NCI-H446 treated with DMSO at 0.1 percent for 48 hours (cell line): ENCODE measurements at regions not wholly inside any gene's neighbourhood (a gene's known extent, or its start where the extent isn't known, plus 50 kb on each side); places are given as distances from the start of the nearest gene placed in this dataset.

Experiments used
- DNase-seq: peaks from one replicate; lab custom pipeline; 2025; lab: John Stamatoyannopoulos, UW

DNA sequence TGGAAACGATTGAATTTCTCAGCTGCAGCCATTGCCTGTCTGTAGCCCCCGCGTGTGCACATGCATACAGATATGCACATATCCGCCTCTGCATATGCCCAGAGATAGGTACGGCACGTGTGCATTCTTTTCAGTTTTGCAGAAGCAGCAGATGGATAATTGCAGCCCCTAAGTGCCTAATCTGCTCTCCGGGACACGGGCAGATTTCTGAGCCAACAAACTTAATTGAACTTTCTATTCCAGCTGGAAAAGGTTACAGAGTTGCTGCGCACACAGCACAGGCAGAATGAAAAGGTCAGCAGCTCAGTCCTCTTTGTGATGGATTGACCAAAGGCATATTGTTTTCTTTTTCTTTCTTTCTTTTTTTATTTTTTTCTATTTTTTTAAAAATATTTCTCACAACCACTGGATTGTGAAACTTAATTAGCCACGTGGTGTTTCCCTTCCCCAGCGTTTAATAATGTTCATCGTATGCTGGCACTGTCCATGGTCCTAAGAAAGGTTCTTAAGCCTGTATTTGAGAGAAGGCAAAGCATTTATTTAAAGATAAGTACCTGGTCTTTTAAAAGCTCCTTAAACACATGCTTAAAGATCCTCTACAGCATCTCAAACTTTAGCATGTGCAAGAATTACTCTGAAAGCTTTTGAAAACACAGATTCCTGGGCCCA lies 270.2 kb upstream of the BRINP1 start:
- peak; percentile 66 for DNase-seq

DNA sequence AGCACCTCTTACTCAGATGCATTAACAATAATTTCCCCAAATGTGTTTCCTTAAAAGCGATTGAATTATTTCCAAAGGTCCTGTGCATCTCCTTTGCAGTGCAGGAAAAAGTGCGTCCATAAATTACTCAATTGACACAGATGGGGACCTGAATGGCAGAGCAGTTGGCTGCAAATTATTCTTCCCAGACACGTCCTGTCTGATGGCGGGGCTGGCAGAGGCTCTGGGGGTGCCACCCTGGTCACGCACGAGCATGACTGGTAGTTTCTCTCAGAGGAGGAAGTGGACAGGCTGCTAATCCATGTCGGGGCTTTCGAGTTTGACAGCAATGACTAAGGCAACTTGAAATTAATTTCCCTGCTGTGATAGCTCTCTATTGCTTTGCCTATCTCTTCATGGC lies 264.8 kb upstream of the BRINP1 start:
- DNase-seq = no peak

DNA sequence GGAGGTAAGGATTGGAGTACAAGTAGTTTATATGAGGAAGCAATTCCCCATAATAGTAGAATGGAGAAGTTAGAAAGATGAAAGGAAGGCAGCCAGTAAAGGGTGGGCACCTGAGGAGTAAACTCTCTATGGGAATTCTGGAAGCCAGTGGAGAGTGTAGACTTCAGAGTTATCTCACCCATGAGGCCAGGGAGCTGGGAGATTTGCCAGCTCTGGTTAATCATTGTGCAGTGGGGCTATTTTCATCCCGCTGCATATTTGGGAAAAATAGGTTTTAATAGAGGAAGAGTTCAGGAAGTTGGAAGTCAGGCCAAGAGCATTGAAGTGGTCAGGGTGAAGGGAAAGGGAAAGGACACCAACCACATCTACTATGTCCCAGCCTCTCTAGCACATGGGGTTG lies 242.3 kb upstream of the BRINP1 start:
- no peak for DNase-seq

DNA sequence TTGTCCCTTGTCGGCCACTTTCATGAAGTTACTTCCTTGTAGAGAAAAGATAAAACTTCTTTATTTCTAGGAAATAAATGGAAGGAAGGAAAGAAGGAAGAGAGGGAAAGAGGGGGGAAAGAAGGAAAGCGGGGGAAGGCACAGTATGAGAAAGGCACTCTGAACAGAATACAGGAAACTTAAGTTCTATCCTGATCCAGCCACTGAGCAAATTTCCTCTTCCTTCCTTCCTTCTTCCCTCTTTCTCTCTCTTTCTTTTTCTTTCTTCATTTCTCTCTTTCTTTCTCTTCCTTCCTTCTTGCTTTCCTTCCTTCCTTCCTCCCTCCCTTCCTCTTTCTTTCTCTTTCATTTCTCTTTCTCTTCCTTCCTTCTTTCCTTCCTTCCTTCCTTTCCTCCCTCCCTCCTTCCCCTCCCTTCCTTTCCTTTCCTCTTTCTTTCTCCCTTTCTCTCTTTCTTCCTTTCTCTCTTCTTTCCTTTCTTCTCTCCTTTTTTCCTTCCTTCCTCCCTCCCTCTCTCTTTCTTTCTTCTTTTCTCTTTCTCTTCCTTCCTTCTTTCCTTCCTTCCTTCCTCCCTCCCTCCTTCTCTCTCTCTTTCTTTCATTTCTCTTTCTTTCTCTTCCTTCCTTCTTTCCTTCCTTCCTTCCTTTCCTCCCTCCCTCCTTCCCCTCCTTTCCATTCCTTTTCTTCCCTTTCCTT lies 240.2 kb upstream of the BRINP1 start:
- DNase-seq = no peak

DNA sequence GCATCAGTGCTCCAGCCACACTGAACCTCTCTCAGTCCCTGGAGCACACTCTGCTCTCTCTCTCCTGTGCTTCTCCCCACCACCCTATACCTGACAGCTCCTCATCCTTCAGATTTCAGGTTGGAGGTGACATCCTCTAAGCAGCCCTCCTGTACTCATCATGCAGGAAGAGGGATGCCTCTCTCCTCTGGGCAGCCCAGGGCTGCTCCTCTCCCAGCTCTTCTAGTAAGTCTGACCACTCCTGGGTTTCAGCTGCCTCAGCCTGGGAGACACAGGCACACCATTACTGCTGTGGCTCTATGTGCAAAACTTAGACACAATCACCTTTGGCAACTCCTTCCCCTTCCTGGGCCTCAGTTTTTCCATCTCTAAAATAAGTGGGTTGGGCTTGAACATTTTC lies 232.4 kb upstream of the BRINP1 start:
- no peak for DNase-seq

DNA sequence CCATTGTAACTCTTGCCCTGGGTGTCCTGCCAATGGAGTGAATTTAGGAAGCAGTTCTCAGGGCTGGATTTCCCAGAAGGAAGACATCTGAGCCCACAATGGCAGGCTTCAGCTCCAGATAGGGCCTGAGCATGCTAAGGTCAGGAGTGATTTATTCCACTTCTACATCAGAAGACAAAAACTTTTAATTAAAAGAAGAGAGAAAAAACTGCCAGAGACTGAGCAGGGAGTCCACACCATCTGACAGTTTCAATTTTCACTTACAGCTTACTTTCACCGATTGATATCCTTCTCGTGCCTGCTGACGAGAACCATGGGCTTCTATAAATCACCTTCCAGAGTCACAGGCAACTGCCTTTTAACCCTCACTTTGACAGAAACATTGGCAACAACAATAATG lies 228.3 kb upstream of the BRINP1 start:
- no peak for DNase-seq

DNA sequence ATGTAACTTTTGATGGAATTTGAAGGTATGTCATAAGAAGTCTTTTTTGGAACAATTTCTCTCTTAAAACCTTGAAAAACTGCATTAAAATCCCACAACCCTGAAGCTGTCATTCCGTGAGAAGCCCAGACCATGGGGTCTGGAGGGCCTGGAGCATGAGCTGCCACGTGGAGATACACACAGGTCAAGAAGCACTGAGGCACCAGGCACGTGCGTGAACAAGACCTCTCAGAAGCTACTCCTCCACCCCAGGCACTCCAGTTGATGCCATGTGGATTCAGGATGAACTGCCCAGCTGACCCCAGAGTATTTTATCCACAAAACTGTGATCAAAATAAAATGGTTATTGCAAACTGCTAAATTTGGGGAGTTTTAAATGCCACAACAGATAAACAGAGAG lies 227.5 kb upstream of the BRINP1 start:
- no peak for DNase-seq

DNA sequence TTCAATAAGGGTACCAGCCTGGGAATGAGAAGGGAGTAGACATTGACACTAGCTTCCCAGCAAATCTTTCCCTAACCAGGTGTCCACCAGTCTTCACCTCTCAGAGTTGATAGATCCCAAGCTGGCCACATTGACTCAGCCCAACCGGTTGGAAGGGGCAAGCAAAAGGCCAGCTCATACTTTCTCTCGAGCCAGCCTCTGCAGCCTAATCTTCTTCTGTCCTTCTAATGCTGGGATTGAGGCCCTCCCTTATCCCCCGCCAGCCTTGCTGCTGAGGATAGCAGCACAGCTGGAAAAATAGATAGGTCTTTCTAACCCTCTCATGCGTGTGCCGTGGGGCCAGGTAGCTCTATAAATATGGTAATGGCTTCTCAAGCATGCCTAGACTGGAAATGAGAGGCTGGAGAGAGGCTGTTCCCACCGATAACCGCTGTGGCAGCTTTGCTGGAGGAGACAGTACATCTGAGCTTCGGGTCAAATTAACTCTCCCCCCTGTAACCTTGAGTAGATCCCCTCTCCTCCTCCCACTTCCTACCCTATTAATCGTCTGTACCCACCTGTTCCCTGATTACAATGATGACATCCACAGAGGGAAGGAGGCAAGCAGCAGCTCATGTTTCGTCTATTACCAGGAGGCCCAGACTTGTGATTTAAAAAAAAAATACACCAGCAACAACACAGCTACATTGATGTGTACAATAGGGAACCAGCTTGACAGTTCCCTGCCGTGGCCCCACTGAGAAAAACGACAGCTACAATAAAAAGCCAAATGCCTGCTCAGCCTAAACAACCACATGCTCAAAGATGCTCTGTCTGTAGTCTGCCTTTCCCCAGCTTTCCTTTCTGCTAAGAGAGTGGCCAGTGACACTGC lies 219.9 kb upstream of the BRINP1 start:
- no peak for DNase-seq

DNA sequence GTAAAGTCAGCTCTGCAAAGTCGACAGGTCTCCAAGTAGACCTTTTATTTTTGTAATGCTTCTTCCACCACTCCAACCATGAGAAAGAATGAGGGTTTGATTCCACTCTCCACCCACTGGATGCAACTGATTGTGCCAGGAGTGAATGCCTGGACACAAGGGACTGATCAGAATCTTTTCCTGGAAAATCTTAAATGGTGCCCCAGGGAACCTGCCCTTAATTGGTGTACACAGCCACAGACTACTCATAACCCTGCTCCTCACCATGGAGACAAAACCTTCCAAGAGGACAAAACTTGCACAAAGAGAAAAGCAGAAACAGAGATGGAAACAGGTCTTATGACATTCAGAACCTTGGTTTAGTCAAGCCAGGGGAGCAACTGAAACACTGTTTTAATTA lies 208.6 kb upstream of the BRINP1 start:
- no peak for DNase-seq

DNA sequence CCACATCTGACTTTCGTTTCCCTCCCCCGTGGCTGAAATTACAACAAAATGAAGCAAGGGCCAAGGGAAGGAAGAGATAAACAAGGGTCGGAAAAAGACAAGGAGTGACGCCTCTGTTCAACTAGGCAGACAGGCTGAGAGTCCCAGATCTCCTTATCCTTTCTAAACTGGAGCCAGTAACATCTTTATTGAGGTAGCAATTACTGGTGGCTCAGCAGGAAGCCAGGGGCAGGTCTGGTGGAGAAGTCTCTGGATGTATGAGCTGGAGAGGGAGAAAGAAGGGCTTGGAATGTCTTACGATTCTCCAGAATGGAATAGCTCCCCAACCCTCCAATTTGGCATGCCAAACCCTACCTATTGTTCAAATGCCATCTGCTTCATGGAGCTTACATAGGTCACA lies 190.8 kb upstream of the BRINP1 start:
- peak; percentile 47 for DNase-seq

DNA sequence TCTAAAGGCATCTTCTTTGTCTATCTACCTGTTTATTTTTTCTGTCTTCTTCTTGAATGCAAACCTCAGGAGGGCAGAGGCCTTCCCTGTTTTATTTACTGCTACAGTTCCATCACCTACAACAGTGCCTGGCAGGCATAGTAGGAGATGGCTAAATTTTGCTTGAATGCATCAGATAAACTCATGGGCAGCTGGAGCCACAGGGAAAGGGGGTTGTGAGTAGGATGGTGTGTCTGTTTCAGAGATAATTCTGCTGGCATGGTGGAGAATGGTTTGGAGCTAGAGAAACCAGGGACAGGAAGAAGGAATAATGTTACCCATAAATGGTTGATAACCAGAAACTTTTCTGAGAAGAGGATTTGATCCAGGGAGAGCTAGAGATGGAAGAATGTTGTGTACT lies 189.8 kb upstream of the BRINP1 start:
- DNase-seq = no peak

DNA sequence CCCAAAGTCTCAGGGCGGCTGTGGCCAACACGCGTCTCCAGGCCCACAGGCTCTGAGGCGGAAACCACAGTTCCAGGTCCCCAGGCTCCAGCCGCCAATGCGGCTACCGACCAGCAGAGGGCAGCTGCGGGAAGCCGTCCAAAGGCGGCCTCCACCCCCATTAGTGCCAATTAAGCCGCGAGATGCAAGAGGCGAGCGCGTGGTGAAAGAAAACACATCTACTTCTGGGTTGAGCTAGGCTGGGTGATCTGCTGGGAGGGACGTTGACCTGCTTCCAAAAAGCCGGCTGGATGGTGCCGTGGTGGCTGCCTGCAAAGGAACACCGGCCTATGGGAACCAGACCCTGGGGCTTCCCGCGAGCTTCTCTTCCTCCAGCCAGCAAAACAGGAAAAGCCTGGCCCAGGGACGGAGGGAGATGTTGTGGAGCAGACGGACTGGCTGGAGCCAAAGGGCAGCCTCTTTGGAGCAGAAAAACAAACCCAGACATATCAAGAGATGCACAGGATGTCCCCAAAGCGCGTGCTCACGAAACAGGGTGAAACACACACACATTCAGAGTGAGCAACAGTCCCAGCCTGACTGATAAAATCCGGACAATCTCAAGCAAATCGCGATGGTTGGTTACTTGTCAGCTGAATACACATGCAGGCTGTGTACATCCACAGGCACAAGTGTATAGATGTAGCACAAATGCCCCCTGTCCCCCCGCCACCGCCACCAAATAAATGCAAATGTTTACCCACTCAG lies 187.1 kb upstream of the BRINP1 start:
- peak; percentile 82 for DNase-seq

DNA sequence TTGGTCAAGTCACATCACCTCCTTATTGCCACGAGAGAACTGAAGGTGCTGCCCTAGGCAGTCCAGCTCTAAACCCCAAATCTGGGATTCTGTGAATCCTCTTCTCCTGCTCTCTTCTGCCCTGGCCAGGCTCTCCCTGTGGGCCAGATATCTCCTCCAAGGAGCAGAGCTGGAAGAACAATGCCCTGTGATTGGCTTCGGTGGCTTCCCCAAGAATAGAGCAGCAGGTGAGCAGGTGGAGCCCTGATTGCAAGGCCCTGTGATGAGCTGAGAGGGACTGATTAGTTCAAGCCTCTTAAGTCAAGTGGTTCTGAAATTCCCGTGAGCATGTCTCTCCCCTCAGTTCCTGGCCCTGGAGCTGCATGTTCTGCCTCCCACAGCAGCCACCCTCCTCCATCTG lies 175.3 kb upstream of the BRINP1 start:
- DNase-seq = no peak

DNA sequence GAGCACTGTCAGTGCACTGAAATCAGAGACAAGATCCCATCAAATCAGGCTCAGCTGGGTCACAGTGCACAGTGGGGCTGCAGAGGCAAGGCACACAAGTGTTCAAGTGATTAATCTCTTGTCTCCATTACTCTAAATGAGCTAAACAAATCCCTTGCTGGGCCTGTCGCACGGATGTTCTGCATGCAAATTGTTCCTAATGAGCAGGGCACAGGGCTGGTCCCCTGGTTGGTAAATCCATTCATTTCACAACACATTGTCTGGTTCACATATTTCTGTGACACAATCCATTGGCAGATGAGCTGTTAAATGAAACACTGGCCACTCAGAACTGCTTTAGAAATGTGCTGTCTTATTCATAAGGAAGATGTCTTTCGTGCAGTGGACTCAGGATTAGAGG lies 167.9 kb upstream of the BRINP1 start:
- no peak for DNase-seq

DNA sequence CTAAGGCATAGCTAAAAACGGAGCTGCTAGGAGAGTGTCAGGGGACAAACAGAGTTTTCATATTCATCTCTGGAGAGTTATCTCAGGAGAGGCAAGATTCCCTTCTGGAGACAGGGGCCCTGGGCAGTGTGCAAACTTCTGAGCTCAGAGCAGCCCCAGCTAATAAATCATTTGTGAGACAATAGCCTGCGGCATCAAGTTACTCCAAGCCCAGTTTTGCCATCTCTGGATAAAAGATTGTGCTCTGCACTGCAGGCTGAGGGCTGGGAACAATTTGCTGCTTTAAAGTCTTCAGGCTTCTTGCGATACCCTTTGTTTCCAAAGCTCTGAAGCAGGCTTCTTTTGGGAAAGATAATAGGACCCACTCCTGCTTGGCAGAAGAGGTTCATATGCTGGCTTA lies 164.3 kb upstream of the BRINP1 start:
- DNase-seq = no peak

DNA sequence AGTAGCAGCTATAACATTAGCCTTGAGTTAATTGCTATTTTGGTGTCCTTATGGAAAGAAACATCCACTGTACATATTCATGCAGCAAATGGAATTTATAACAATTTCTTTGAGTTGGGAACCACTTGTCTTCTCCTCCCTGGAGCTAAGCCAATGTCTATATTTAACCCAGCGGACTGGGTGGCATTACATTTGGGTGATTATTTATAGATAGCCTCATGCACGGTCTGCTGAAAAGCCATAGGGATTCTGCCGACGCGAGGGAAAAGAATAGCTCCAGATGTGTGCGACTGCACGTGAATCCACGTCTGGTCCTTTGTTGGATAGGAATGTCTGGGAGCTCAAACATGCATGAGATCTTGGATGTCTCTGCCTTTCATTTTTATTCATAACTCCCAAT lies 157.5 kb upstream of the BRINP1 start:
- no peak for DNase-seq

DNA sequence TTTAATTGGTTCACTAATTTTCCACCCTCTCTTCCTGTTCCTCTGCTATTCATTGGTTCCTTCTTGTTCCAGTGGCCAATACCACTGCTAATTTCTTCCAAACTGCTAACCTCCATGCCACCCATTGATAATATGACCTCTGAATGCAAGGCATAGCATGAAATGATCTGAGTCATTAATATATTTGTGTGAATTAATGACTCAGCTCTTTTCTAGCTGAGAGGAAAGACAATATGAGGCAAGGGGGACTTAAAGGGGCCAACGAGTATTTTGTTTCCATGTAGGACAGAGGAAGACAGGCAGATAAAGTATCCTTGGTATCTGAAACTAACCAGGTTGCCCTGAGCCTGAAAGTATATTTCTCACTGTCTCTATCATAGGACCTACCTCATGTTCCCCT lies 154.3 kb upstream of the BRINP1 start:
- DNase-seq = no peak

DNA sequence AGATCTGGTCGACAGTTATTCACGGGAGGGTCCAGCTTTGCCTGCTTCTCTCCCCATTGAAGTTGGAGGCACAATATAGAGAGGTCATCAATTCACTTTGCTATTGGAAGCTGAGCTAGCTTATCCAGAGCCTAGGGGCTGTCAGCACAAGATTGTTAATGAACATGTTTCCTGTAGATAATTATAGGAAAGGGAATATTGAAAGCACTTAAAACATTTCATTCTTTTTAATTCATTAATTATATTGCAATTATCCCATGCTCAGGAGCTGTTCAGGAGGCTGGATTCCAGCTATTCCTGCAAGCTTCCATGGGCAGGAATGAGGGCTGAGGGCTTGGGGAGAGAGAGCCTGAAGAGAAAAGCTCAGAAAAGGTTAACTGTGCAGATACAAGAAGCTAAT lies 153.1 kb upstream of the BRINP1 start:
- DNase-seq = no peak

DNA sequence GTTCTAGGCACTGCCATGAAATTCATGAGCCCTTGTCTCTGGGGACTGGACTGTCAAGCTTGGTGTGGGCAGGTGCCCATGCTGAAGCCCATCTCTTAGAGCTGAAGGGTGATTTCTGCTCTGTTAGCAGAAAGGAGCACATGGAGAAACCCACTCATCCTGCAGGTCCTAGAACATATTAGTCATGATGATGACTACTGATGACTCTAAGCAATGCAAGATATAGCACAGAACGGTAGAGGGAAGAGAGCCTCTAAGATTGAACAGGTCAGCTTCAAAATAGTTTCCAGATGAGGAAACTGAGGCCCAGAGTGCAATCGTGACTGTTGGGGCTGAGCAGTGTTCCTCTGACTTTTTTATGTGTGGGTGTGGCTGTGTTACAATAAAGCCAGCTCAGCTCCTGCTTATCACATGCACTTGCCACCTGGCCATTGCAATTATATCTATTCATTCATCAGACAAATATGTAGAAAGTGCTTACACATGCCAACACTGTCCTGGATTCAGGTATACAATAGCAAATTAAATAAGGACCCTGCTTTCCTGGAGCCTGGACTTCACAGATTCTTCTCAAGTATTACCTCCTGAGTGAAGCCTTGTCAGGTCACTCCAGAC lies 140.2 kb upstream of the BRINP1 start:
- no peak for DNase-seq

DNA sequence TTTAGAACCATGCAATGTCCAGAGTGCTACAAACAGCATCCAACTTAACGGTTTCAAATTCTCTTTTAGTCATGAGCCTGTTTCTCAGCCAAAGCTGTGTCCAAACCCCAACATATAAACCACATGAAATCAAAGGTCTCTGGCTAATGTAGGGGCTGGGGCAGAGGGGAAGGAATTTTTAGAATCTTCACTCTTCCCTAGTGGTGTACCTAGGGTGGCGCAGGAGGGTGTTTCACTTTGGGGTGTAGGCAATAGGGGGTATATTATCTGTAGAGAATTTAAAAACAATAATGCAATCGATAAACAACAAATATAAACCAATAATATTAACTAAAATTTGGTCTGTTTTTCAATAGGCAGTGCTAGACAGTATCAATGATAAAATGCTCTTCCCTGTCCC lies 132.1 kb upstream of the BRINP1 start:
- no peak for DNase-seq

DNA sequence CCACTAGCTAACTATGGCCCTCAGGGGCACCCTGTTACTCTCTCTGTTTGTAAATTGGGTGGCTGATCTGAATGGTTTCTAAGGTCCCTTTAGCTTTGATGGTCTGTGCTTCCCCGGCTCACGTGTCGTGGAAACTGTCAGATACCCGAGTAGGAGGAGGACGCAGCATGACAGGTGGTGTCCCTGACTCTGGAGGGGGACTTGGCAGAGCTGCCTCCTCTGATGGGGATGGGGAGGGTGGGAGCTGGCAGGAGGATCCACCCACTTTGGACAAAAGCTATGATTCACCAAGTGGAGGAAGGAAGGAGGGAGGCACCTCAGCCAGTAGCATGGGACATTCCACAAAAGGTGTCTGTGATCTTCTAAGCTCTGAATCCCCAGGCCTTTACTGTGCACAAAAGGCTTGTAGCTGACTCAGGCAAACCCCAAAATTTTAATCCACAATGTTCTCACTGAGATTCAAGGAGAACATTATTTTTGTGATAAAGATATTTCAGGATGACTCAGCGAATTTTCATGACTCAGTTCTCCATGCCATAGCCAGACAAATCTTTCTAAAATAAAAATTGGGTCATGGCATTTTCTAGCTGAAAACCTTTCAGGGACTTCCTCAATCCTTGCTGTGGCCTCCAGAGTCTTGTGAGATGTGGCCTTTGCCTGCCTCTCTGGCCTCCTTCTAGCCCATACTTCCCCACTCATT lies 131.0 kb upstream of the BRINP1 start:
- peak; percentile 5 for DNase-seq
